Skeletal muscle tissue (tissue), 3 donors: ENCODE measurements at regions not wholly inside any gene's neighbourhood (a gene's known extent, or its start where the extent isn't known, plus 50 kb on each side); places are given as distances from the start of the nearest gene placed in this dataset.
"Not testable (repeated sequence)": the region's sequence is repeated elsewhere in the genome, so short reads cannot be mapped to it uniquely, and the experiment has no call there.

Experiments
- H3K27ac ChIP-seq: one replicate; pipeline ENCODE4 v1.7.0; 2013; ENCODE audit warnings: mild to moderate bottlenecking, low read depth, low read length, inconsistent platforms
- H3K27me3 ChIP-seq, 3 donors: one replicate each; pipeline ENCODE4 v1.7.0; 2013; ENCODE audit warnings: low read length in 3 of 3; ENCODE audit not compliant: control insufficient read depth in 3 of 3, insufficient read depth in 3 of 3
- H3K36me3 ChIP-seq, 3 donors: one replicate each; pipeline ENCODE4 v1.7.0; 2013; ENCODE audit warnings: low read length in 3 of 3; ENCODE audit not compliant: control insufficient read depth in 3 of 3, insufficient read depth in 3 of 3
- H3K4me1 ChIP-seq, 3 donors: one replicate each; pipeline ENCODE4 v1.7.0; 2013; ENCODE audit warnings: low read length in 3 of 3, mild to moderate bottlenecking in 3 of 3; ENCODE audit not compliant: control insufficient read depth in 3 of 3, insufficient read depth in 3 of 3
- H3K4me3 ChIP-seq, 3 donors: one replicate each; pipeline ENCODE4 v1.7.0; 2013; ENCODE audit warnings: low read length in 3 of 3
- H3K9ac ChIP-seq, 3 donors: one replicate each; pipeline ENCODE4 v1.7.0; 2013; ENCODE audit warnings: low read length in 3 of 3, mild to moderate bottlenecking in 3 of 3, moderate library complexity in 2 of 3, low read depth in 1 of 3
- H3K9me3 ChIP-seq, 3 donors: one replicate each; pipeline ENCODE4 v1.7.0; 2013; ENCODE audit warnings: low read length in 3 of 3; ENCODE audit not compliant: control insufficient read depth in 3 of 3
- donor health status: Osteomylitis.

- Histone ChIP-seq H3K27me3 (peaks cover 6 to 31% (median 15%) of the 10 kb centered on the region in 3 donors), H3K9me3 (peaks cover 0 to 2% (median 0%) of the 10 kb centered on the region in 3 donors), H3K9ac (no peak overlapping the region), H3K4me3 (no peak overlapping the region), H3K4me1 (no peaks in the 10 kb centered on the region), H3K36me3 (no peaks in the 10 kb centered on the region), H3K27ac (no peak overlapping the region)
Observed at GRCh38 chr22:49010070-49010863, 817.4 kb downstream of the BRD1 start.

GRCh38 chr22:49009359-49010063, 818.2 kb downstream of the BRD1 start:
- Histone ChIP-seq H3K4me3 (no peak overlapping the region), H3K9ac (no peak overlapping the region), H3K27me3 (peaks cover 3 to 31% (median 15%) of the 10 kb centered on the region in 3 donors), H3K36me3 (no peaks in the 10 kb centered on the region), H3K9me3 (peaks cover 0 to 2% (median 0%) of the 10 kb centered on the region in 3 donors), H3K27ac (no peak overlapping the region), H3K4me1 (no peaks in the 10 kb centered on the region)

- H3K9ac ChIP-seq: no peak overlapping the region
- peaks cover 3 to 24% (median 15%) of the 10 kb centered on the region in 3 donors for H3K27me3 ChIP-seq
Observed at GRCh38 chr22:49008682-49009235, 818.9 kb downstream of the BRD1 start.

GRCh38 chr22:49007013-49007653, 820.5 kb downstream of the BRD1 start:
- H3K4me1 ChIP-seq: no peaks in the 10 kb centered on the region
- H3K27me3 ChIP-seq: peaks cover 3 to 17% (median 12%) of the 10 kb centered on the region in 3 donors
- no peak overlapping the region for H3K9ac ChIP-seq

More at GRCh38 chr22:49008682-49009235, 818.9 kb downstream of the BRD1 start:
- Histone ChIP-seq H3K4me1 (no peaks in the 10 kb centered on the region), H3K9me3 (peaks cover 0 to 2% (median 0%) of the 10 kb centered on the region in 3 donors), H3K36me3 (no peaks in the 10 kb centered on the region), H3K27ac (no peak overlapping the region), H3K4me3 (no peak overlapping the region)

GRCh38 chr22:49006207-49007012, 821.3 kb downstream of the BRD1 start:
- Histone ChIP-seq H3K9me3 (peaks cover 0 to 7% (median 4%) of the 10 kb centered on the region in 3 donors), H3K4me1 (no peaks in the 10 kb centered on the region), H3K27me3 (peaks cover 3 to 15% (median 6%) of the 10 kb centered on the region in 3 donors), H3K27ac (no peak overlapping the region), H3K36me3 (no peaks in the 10 kb centered on the region), H3K9ac (no peak overlapping the region), H3K4me3 (no peak overlapping the region)

More at GRCh38 chr22:49007013-49007653, 820.5 kb downstream of the BRD1 start:
- Histone ChIP-seq H3K9me3 (peaks cover 0 to 5% (median 2%) of the 10 kb centered on the region in 3 donors), H3K27ac (no peak overlapping the region), H3K4me3 (no peak overlapping the region), H3K36me3 (no peaks in the 10 kb centered on the region)

GRCh38 chr22:49005557-49005956, 822.1 kb downstream of the BRD1 start:
- H3K27ac ChIP-seq: no peak overlapping the region
- H3K36me3 ChIP-seq: no peaks in the 10 kb centered on the region
- H3K9me3 ChIP-seq: peaks cover 0 to 7% (median 4%) of the 10 kb centered on the region in 3 donors
- H3K27me3 ChIP-seq: peaks cover 3 to 15% (median 3%) of the 10 kb centered on the region in 3 donors
- H3K4me1 ChIP-seq: no peaks in the 10 kb centered on the region
- no peak overlapping the region for H3K9ac ChIP-seq
- H3K4me3 ChIP-seq: no peak overlapping the region

DNA sequence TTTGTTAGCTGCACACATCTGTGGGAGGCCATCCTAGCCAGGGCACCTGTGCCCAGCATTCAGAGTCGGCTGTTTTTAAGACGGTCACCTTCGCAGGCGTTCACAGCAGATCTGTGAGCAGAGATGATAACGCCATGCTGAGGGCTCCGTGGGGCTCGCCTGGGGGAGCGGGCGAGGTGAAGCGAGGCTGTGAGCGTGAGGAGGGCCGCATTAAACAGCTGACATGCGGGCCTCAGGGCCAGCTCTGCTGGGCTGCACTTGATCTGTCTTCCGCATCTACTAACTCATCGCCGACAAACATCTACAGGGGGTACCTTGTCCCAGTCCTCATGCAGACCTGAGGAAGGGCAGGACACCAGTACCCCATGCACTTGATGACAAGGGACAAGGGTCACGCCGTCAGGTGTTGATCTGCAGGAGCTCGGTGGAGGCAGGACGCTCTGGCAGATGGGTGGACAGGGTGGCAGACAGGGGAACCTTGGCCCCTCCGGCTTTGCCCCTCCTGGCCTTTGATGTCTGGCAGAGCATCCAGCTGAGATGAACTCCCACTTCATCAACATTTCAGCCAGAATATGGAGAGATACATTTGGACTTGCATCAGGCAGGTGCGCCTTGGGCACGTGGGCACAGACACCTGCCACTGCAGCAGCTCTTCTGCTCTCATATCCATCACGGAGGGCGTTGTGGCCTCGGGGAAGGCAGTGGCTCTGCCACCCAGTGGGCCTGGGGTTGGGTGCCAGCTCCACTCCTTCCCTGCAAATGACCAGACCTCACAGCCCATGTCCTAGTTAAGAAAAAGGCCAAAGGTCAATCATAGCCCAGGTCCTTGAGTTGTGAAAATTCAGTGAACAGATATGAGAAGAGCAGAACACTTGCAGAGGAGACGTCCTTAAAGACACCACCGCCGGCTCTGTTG, 822.9 kb downstream of the BRD1 start:
- Histone ChIP-seq H3K27ac (no peak overlapping the region), H3K9me3 (peaks cover 0 to 9% (median 7%) of the 10 kb centered on the region in 3 donors), H3K9ac (no peak overlapping the region), H3K27me3 (peaks cover 3 to 15% (median 3%) of the 10 kb centered on the region in 3 donors), H3K36me3 (no peaks in the 10 kb centered on the region), H3K4me1 (no peaks in the 10 kb centered on the region), H3K4me3 (no peak overlapping the region)

DNA sequence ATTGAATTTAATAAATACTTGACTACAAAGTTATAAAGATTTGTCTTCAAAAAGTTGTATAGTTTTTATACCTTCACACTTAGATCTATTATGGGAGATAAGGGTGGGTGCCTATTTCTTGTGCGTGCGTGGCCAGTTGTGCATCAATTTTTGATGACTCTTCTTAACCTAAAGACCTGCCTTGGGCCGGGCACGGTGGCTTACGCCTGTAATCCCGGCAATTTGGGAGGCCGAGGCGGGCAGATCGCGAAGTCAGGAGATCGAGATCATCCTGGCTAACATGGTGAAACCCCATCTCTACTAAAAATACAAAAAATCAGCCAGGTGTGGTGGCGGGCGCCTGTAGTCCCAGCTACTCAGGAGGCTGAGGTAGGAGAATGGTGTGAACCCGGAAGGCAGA, 830.1 kb downstream of the BRD1 start:
- H3K4me3 ChIP-seq, H3K9ac ChIP-seq, H3K36me3 ChIP-seq, H3K27me3 ChIP-seq, H3K4me1 ChIP-seq, H3K27ac ChIP-seq, H3K9me3 ChIP-seq: not testable (repeated sequence)
